ENCODE measurements at regions not wholly inside any gene's neighbourhood (a gene's known extent, or its start where the extent isn't known, plus 50 kb on each side); places are given as distances from the start of the nearest gene placed in this dataset.

- TF ChIP-seq CTCF (IDR thresholded peaks at IDR 0.05) = no peak
These were observed 75.2 kb upstream of the TARDBP start for GRCh38 chr1:10936998-10937901.

GRCh38 chr1:10938741-10939417 lies 73.6 kb upstream of the TARDBP start:
- no peak for TF ChIP-seq CTCF (IDR thresholded peaks at IDR 0.05)

- no peak for TF ChIP-seq CTCF (IDR thresholded peaks at IDR 0.05)
These were observed 72.6 kb upstream of the TARDBP start for GRCh38 chr1:10939654-10940450.

GRCh38 chr1:10940451-10940804 lies 72.0 kb upstream of the TARDBP start:
- TF ChIP-seq CTCF (IDR thresholded peaks at IDR 0.05) = no peak

GRCh38 chr1:10940838-10941237 lies 71.6 kb upstream of the TARDBP start:
- TF ChIP-seq CTCF (IDR thresholded peaks at IDR 0.05) = no peak

- TF ChIP-seq CTCF (IDR thresholded peaks at IDR 0.05) = peak; percentile 99
These were observed 70.4 kb upstream of the TARDBP start for GRCh38 chr1:10941891-10942541.

- TF ChIP-seq CTCF (IDR thresholded peaks at IDR 0.05) = no peak
These were observed 69.9 kb upstream of the TARDBP start for GRCh38 chr1:10942542-10942912.

All from LNCAP (cell line).